Sigmoid colon (tissue), 4 donors: ENCODE measurements at regions not wholly inside any gene's neighbourhood (a gene's known extent, or its start where the extent isn't known, plus 50 kb on each side); places are given as distances from the start of the nearest gene placed in this dataset.

Experiments
- CTCF ChIP-seq, 4 experiments: fragments of 450-650 bp in 3 of 4; fragments of 200-600 bp in 1 of 4; IDR thresholded peaks; one replicate each; pipeline ENCODE4 v1.5.1; 2016 to 2019; ENCODE audit warnings: antibody characterized with exemption in 4 of 4, mild to moderate bottlenecking in 3 of 4, moderate library complexity in 2 of 4
- POLR2AphosphoS5 ChIP-seq, 4 donors: sonication (generic); formaldehyde crosslinking; IDR thresholded peaks; one replicate each; pipeline ENCODE4 v1.6.1; 2017; ENCODE audit warnings: antibody characterized with exemption in 4 of 4

GRCh38 chr2:181281206-181281832 lies 175.9 kb upstream of the ITGA4 start:
- TF ChIP-seq CTCF (IDR thresholded peaks at IDR 0.05), result no peak
- no peak for TF ChIP-seq POLR2AphosphoS5 (IDR thresholded peaks at IDR 0.05)
